K562 (cell line): ENCODE measurements at regions not wholly inside any gene's neighbourhood (a gene's known extent, or its start where the extent isn't known, plus 50 kb on each side); places are given as distances from the start of the nearest gene placed in this dataset.

Experiments
- CTCF ChIP-seq, 3 experiments: IDR thresholded peaks in 2 of 3; conservative IDR thresholded peaks in 1 of 3; 2 replicates each; pipeline ENCODE4 v1.5.1; 2011 to 2012; ENCODE audit warnings: low read length in 3 of 3, mild to moderate bottlenecking in 3 of 3, control low read depth in 2 of 3, improper control_type of control experiment in 1 of 3, inconsistent platforms in 1 of 3, low read depth in 1 of 3, mixed read lengths in 1 of 3, moderate library complexity in 1 of 3; ENCODE audit not compliant: insufficient read depth in 2 of 3
- KLF6 ChIP-seq: fragments of 250-450 bp; sonication (Bioruptor Pico); IDR thresholded peaks from 2 replicates; pipeline ENCODE4 v1.4.0; 2020; ENCODE audit warnings: mild to moderate bottlenecking, moderate library complexity, borderline replicate concordance
- POLR2A ChIP-seq: fragments of 450-650 bp; conservative IDR thresholded peaks from 2 replicates; pipeline ENCODE4 v1.6.1; 2016

- no peak for TF ChIP-seq CTCF (IDR thresholded peaks at IDR 0.05 in 2 of 3, conservative IDR thresholded peaks at IDR 0.05 in 1 of 3; ENCODE audit: insufficient read depth in 2 of 3, low read depth in 1 of 3, low read length in 3 of 3)
- TF ChIP-seq POLR2A: no peak
- TF ChIP-seq KLF6 (CRISPR knock-in tag): no peak
Measured at GRCh38 chr2:150903461-150903860, 358.2 kb downstream of the RBM43 start.
